DND-41 (cell line): ENCODE measurements at regions not wholly inside any gene's neighbourhood (a gene's known extent, or its start where the extent isn't known, plus 50 kb on each side); places are given as distances from the start of the nearest gene placed in this dataset.

ENCODE experiments used
- ATAC-seq: fragments of 200-7000 bp; cut with Tn5 transposase; 3 replicates; pipeline ENCODE4 v1.9.1; 2021; ENCODE audit warnings: low read depth; ENCODE audit not compliant: insufficient read depth
- DNase-seq: peaks from one replicate; pipeline ENCODE4 v3.0.0-alpha.2; 2020
- H2AFZ ChIP-seq: 2 replicates; pipeline ENCODE4 v1.6.0; 2012; ENCODE audit warnings: low read depth, low read length
- H3K27ac ChIP-seq: 2 replicates; pipeline ENCODE4 v1.5.1; 2012; ENCODE audit warnings: low read length, inconsistent platforms
- H3K27me3 ChIP-seq: fragments of 200-600 bp; sonication (generic); 2 replicates; pipeline ENCODE4 v1.6.0; 2012; ENCODE audit warnings: low read length, mild to moderate bottlenecking, inconsistent platforms; ENCODE audit not compliant: insufficient read depth, poor library complexity
- H3K36me3 ChIP-seq: 2 replicates; pipeline ENCODE4 v1.5.1; 2012; ENCODE audit warnings: low read length, inconsistent platforms; ENCODE audit not compliant: insufficient read depth
- H3K4me1 ChIP-seq: 2 replicates; pipeline ENCODE4 v1.5.1; 2012; ENCODE audit warnings: mild to moderate bottlenecking, low read length; ENCODE audit not compliant: insufficient read depth
- H3K4me2 ChIP-seq: 2 replicates; pipeline ENCODE4 v1.6.0; 2012; ENCODE audit warnings: mild to moderate bottlenecking, moderate library complexity, low read length, inconsistent platforms; ENCODE audit not compliant: insufficient read depth
- H3K4me3 ChIP-seq, 2 experiments: fragments of 200-600 bp in 1 of 2; shearing (Covaris generic) in 1 of 2; 2 replicates each; pipeline ENCODE4 v1.5.1; 2012 to 2016; ENCODE audit warnings: inconsistent platforms in 2 of 2, low read length in 2 of 2, mild to moderate bottlenecking in 2 of 2, low read depth in 1 of 2, moderate library complexity in 1 of 2
- H3K79me2 ChIP-seq: 2 replicates; pipeline ENCODE4 v1.6.0; 2012; ENCODE audit warnings: low read length, inconsistent platforms; ENCODE audit not compliant: insufficient read depth
- H3K9ac ChIP-seq: 2 replicates; pipeline ENCODE4 v1.6.0; 2012; ENCODE audit warnings: low read depth, mild to moderate bottlenecking, inconsistent platforms, low read length, moderate library complexity
- H3K9me3 ChIP-seq: 2 replicates; pipeline ENCODE4 v1.5.1; 2012; ENCODE audit warnings: low read length, moderate library complexity, mild to moderate bottlenecking, inconsistent platforms; ENCODE audit not compliant: insufficient read depth, severe bottlenecking
- H4K20me1 ChIP-seq: 2 replicates; pipeline ENCODE4 v1.6.0; 2012; ENCODE audit warnings: low read length; ENCODE audit not compliant: insufficient read depth
- EZH2 ChIP-seq: IDR thresholded peaks from 3 replicates; pipeline ENCODE4 v1.6.1; 2012; ENCODE audit warnings: borderline replicate concordance, low read depth, mild to moderate bottlenecking, moderate library complexity, low read length, inconsistent platforms; ENCODE audit not compliant: severe bottlenecking
- TF ChIP-seq, protein P1 (sequence below): IDR thresholded peaks from 2 replicates; pipeline ENCODE4 v1.5.1; 2012; ENCODE audit warnings: borderline replicate concordance, low read length, moderate library complexity, mild to moderate bottlenecking; ENCODE audit not compliant: poor library complexity, severe bottlenecking; ENCODE audit errors: extremely low read depth

DNA sequence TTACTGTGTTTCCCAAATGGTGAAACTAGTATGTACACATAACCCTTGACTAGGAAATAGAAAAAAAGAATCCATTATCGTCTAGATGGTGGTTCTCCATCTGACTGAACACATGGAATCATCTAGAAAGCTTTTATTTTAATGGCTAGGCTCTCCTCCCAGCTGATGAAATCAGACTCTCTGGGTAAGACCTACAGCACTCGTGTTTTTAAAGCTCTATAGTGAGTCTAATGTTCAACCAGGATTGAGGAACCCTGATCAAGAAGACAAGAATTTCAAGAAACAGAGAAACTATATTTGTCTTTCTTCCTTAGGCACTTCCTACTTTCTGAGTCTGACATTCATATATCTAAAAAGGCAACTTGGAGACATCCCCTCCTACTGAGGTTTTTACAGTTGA is 118.8 kb downstream of the TMCO5A start:
- no peak overlapping the region for H2AFZ ChIP-seq
- DNase-seq (no peak), ATAC-seq (no peak)
- no peak overlapping the region for H3K4me3 ChIP-seq
- no peaks in the 10 kb centered on the region for H3K79me2 ChIP-seq
- H3K4me2 ChIP-seq: no peak overlapping the region
- TF ChIP-seq, protein P1, sequence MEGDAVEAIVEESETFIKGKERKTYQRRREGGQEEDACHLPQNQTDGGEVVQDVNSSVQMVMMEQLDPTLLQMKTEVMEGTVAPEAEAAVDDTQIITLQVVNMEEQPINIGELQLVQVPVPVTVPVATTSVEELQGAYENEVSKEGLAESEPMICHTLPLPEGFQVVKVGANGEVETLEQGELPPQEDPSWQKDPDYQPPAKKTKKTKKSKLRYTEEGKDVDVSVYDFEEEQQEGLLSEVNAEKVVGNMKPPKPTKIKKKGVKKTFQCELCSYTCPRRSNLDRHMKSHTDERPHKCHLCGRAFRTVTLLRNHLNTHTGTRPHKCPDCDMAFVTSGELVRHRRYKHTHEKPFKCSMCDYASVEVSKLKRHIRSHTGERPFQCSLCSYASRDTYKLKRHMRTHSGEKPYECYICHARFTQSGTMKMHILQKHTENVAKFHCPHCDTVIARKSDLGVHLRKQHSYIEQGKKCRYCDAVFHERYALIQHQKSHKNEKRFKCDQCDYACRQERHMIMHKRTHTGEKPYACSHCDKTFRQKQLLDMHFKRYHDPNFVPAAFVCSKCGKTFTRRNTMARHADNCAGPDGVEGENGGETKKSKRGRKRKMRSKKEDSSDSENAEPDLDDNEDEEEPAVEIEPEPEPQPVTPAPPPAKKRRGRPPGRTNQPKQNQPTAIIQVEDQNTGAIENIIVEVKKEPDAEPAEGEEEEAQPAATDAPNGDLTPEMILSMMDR: no peak
- no peak for TF ChIP-seq EZH2
- H3K9ac ChIP-seq: no peak overlapping the region
- H3K27me3 ChIP-seq: peaks cover 4% of the 10 kb centered on the region
- no peaks in the 10 kb centered on the region for H3K9me3 ChIP-seq
- H3K4me1 ChIP-seq: no peaks in the 10 kb centered on the region
- no peaks in the 10 kb centered on the region for H3K36me3 ChIP-seq
- H3K27ac ChIP-seq: no peak overlapping the region
- no peaks in the 10 kb centered on the region for H4K20me1 ChIP-seq

DNA sequence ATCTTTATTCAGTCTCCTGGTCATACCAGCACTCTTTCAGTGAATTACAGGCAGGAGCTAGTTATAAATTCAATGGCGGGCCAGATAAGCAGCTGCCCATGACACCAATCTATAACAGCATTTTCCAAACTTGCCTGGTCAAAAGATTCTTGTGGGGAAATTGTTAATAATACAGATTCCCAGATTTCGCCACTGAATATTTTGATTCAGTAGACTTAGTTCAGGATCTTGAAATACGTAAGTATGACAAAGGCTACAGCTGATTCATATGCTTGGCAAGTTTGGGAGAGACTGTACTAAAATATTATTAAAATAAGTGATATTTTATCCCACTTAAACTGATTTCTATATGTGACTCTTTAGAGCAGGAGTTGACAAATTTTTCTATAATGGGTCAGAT is 119.3 kb downstream of the TMCO5A start:
- no peak overlapping the region for H3K27ac ChIP-seq
- no peaks in the 10 kb centered on the region for H3K9me3 ChIP-seq
- no peaks in the 10 kb centered on the region for H3K36me3 ChIP-seq
- H3K4me2 ChIP-seq: no peak overlapping the region
- H4K20me1 ChIP-seq: no peaks in the 10 kb centered on the region
- no peak overlapping the region for H2AFZ ChIP-seq
- H3K4me1 ChIP-seq: no peaks in the 10 kb centered on the region
- ATAC-seq: no peak
- no peak overlapping the region for H3K4me3 ChIP-seq
- no peaks in the 10 kb centered on the region for H3K79me2 ChIP-seq
- no peak for TF ChIP-seq EZH2
- TF ChIP-seq, protein P1: no peak
- peaks cover 4% of the 10 kb centered on the region for H3K27me3 ChIP-seq
- no peak overlapping the region for H3K9ac ChIP-seq
- no peak for DNase-seq

DNA sequence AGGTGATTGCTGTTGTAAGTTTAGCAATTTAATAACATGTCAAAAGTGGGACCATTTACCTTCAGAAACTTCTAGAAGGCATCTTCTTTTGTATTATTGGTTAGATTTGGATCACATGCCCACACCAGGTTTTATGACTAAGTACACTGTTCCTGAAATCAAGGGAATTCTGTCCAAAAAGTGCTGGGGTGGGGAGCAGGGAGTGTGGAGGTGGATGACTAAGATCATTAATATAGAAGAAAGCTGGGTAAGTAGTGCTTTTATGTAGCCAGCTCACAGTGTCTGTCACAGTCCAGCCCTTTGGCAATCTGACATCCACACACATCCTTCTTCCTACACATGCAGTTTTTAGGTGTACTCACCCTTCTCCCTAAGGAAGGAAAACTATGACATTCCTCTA is 120.0 kb downstream of the TMCO5A start:
- Histone ChIP-seq H3K27me3 (peaks cover 4% of the 10 kb centered on the region), H3K9me3 (no peaks in the 10 kb centered on the region), H3K9ac (no peak overlapping the region), H4K20me1 (no peaks in the 10 kb centered on the region), H3K27ac (no peak overlapping the region), H2AFZ (no peak overlapping the region), H3K4me2 (no peak overlapping the region), H3K4me1 (no peaks in the 10 kb centered on the region), H3K4me3 (no peak overlapping the region), H3K79me2 (no peaks in the 10 kb centered on the region), H3K36me3 (no peaks in the 10 kb centered on the region)
- TF ChIP-seq, protein P1: no peak
- TF ChIP-seq EZH2: no peak
- no peak for ATAC-seq
- no peak for DNase-seq

DNA sequence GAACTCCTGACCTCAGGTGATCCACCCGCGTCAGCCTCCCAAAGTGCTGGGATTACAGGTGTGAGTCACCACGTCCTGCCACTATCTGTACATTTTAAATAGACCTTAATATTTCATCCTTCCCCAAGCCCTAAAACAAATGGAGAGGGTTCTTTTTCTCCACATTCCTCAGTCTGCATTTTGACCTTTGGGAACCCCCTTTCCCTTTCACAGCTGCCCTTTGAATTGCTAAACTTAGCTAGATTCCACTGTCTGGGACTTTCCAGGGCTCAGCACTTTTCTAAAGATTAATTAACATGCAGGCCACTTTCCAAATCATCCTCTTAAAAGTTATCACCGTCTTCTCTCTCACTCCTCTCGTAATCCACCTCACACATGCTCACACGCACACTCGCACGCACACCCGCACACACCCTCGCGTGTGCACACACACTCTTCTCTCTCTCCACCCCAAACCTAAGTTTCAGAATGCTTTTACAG is 124.2 kb downstream of the TMCO5A start:
- Histone ChIP-seq H3K79me2 (no peaks in the 10 kb centered on the region), H3K27ac (no peak overlapping the region), H3K4me1 (no peaks in the 10 kb centered on the region), H3K9me3 (no peaks in the 10 kb centered on the region), H3K4me2 (no peak overlapping the region), H4K20me1 (no peaks in the 10 kb centered on the region), H3K36me3 (no peaks in the 10 kb centered on the region), H3K9ac (no peak overlapping the region), H3K4me3 (no peak overlapping the region), H3K27me3 (no peaks in the 10 kb centered on the region), H2AFZ (no peak overlapping the region)
- ATAC-seq (no peak), DNase-seq (no peak)
- no peak for TF ChIP-seq EZH2
- TF ChIP-seq, protein P1: no peak
